Activated naive CD8-positive, alpha-beta T cell (primary cell): ENCODE measurements at regions not wholly inside any gene's neighbourhood (a gene's known extent, or its start where the extent isn't known, plus 50 kb on each side); places are given as distances from the start of the nearest gene placed in this dataset.
"Not testable (repeated sequence)": the region's sequence is repeated elsewhere in the genome, so short reads cannot be mapped to it uniquely, and the experiment has no call there.

Experiments used
- H3K27ac Mint-ChIP-seq: one replicate; pipeline ENCODE4 v1.8.0; 2021; ENCODE audit warnings: mixed read lengths
- H3K27me3 Mint-ChIP-seq: one replicate; pipeline ENCODE4 v1.8.0; 2021; ENCODE audit warnings: mixed read lengths
- H3K36me3 Mint-ChIP-seq: one replicate; pipeline ENCODE4 v1.8.0; 2021; ENCODE audit warnings: mixed read lengths
- H3K4me1 Mint-ChIP-seq: one replicate; pipeline ENCODE4 v1.8.0; 2021; ENCODE audit warnings: low read depth, mixed read lengths
- H3K4me3 Mint-ChIP-seq: one replicate; pipeline ENCODE4 v1.8.0; 2021; ENCODE audit warnings: mild to moderate bottlenecking, mixed read lengths
- H3K9me3 Mint-ChIP-seq: one replicate; pipeline ENCODE4 v1.8.0; 2021; ENCODE audit warnings: low read depth, mixed read lengths

GRCh38 chr17:13117616-13118015, 99.8 kb upstream of the ELAC2 start:
- Mint-ChIP-seq H3K27ac (no peak overlapping the region), H3K4me3 (no peak overlapping the region), H3K9me3 (no peaks in the 10 kb centered on the region), H3K27me3 (peaks cover 14% of the 10 kb centered on the region), H3K4me1 (no peaks in the 10 kb centered on the region), H3K36me3 (no peaks in the 10 kb centered on the region)

DNA sequence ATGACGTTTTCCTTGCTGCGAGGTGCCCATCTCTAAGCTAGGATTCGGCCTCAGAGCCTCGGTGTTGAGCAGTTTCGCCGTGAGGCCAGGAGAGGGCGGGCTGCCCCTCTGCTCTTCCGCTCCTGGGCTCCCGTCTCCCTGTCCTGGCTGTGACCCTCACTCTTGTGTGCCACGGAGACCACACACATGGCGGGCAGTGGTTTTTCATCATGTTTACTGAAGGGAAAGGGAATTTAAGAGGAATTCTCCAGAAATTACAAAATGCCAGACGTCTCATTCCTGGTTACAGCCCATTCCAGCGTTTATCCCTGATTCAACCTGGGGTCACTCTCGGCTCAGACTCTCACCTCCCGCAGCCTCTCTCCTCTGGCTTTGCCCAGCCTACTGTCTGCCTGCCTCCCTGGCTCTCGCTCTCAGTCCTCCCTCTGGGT, 96.8 kb upstream of the ELAC2 start:
- Mint-ChIP-seq H3K9me3 (no peaks in the 10 kb centered on the region), H3K4me3 (no peak overlapping the region), H3K27me3 (peaks cover 15% of the 10 kb centered on the region), H3K4me1 (no peaks in the 10 kb centered on the region), H3K36me3 (no peaks in the 10 kb centered on the region), H3K27ac (no peak overlapping the region)

DNA sequence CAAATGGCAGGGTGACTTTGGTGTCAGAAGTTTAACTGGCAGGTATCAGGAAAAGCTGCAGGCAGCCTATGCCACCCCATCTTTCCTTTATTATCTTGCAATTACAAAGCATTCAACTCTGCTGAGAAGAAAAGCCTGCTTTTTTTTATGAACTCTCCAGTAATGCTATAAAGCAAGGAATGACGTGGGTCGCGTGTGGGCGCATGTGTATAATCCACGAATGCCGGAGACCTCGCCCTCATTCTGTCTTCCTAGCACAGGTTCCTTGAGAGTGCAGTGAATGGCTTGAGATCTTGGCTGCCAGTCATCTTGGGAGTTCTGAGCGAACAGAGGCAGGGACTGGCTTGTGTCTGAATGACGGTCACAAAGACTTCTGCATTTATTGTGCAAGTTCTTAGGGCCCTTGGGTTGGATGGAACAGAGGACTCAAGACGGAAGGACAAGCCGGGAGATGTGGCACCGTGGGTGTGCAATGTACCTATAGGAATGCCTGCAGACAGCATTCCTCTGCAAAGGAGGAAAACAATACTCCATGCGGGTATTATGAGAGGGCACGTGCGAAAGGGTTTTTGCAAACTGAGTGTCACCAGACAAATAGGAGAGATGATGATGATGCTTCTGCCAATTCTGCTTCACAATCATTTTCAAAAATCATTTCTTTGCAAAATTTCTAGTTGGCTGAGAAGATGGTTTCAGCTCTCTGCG, 96.1 kb upstream of the ELAC2 start:
- H3K27me3 Mint-ChIP-seq: peaks cover 15% of the 10 kb centered on the region
- H3K27ac Mint-ChIP-seq: no peak overlapping the region
- H3K9me3 Mint-ChIP-seq: no peaks in the 10 kb centered on the region
- no peak overlapping the region for H3K4me3 Mint-ChIP-seq
- H3K4me1 Mint-ChIP-seq: no peaks in the 10 kb centered on the region
- H3K36me3 Mint-ChIP-seq: no peaks in the 10 kb centered on the region

DNA sequence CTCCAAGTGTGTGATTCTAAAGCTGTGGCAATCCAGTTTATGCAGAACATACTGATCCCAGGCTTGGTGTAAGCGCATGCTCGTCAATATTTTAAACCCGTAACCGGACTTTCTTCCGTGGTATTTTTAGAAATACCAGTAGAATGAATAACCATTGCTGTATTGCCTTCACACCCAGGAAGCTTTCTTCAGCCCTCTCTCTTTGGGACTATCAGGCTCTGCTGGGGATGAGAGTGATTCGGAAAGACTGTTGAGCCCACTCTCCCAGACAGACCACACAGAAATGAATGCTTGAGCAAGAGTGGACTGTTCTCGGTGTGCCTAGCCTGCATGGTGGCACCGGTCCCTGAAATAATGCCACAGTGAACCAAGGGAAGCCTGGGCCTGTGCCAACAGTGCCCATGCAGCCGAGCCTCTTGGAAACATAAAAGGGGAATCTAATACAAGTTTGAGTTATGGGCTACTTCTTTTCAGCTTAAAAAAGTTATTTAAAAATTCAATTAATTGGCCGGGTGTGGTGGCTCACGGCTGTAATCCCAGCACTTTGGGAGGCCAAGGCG, 89.9 kb upstream of the ELAC2 start:
- no peaks in the 10 kb centered on the region for H3K36me3 Mint-ChIP-seq
- peaks cover 5% of the 10 kb centered on the region for H3K27me3 Mint-ChIP-seq

DNA sequence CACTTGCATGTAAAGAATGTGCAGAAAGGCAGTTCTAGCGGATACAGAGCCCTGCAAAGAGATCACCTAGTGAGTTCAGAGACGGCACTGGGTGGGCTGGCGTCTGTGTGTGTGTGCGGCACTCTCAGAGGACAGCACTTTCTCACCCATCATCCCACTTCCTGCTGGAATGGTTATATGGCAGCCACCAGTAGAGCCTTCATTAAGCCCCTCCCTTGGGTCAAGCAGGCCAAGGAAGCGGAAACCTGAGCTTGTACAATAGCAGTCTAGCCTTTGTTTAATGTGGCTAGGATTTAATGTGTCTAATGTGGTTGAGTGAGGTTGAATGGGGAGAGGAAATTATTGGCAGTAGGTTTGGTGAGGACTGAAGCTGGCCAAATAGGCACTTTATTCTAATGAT, 88.3 kb upstream of the ELAC2 start:
- Mint-ChIP-seq H3K4me1 (no peaks in the 10 kb centered on the region), H3K4me3 (no peak overlapping the region), H3K9me3 (no peaks in the 10 kb centered on the region), H3K27me3 (no peaks in the 10 kb centered on the region), H3K36me3 (no peaks in the 10 kb centered on the region), H3K27ac (no peak overlapping the region)

More for the DNA sequence above, 89.9 kb upstream of the ELAC2 start:
- Mint-ChIP-seq H3K4me1 (no peaks in the 10 kb centered on the region), H3K9me3 (no peaks in the 10 kb centered on the region), H3K27ac (no peak overlapping the region), H3K4me3 (no peak overlapping the region)

GRCh38 chr17:13104576-13104975, 86.7 kb upstream of the ELAC2 start:
- no peaks in the 10 kb centered on the region for H3K4me1 Mint-ChIP-seq
- H3K36me3 Mint-ChIP-seq: no peaks in the 10 kb centered on the region
- H3K27me3 Mint-ChIP-seq: no peaks in the 10 kb centered on the region
- H3K27ac Mint-ChIP-seq: no peak overlapping the region
- no peaks in the 10 kb centered on the region for H3K9me3 Mint-ChIP-seq
- H3K4me3 Mint-ChIP-seq: no peak overlapping the region

DNA sequence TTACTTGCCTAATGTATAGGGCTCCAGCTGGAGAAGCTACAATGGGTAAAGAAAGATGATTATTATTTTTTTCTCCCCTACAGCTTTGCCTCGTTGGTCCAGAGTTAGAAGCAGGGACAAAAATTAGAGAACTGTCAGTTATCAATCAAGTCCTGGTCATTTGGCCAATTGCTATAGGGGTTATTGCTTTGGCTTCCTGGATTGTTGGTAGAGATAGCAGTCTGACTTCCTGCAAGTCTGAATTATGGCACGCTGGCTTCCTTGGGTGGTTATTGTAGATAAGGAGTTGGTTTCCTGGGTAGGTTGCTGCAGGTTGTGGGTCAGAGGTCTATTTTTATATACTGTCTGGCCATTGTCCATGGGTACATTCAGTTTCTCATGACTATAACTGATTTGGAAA, 84.7 kb upstream of the ELAC2 start:
- no peaks in the 10 kb centered on the region for H3K9me3 Mint-ChIP-seq
- no peaks in the 10 kb centered on the region for H3K36me3 Mint-ChIP-seq
- no peak overlapping the region for H3K27ac Mint-ChIP-seq
- no peak overlapping the region for H3K4me3 Mint-ChIP-seq
- H3K27me3 Mint-ChIP-seq: no peaks in the 10 kb centered on the region
- no peaks in the 10 kb centered on the region for H3K4me1 Mint-ChIP-seq

DNA sequence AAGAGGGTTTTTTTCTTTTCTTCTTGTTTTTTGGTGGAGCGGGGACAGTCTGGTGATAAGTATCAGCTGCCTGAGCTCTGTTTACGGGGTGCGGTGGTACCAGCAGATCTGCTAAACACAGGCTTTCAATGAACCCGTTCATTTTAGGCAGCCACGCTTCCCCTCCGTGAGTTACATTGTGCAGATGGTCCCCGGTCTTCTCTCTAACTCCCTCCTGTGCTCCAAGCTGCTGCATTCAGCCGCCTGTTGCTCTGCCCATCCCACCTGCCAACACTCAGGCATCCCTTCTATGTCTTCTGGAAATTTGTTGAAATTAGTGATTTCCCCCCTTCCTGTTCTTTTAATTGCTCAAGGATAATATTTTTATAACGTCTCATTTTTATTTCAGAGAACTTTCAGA, 82.1 kb upstream of the ELAC2 start:
- no peak overlapping the region for H3K4me3 Mint-ChIP-seq
- H3K9me3 Mint-ChIP-seq: no peaks in the 10 kb centered on the region
- no peaks in the 10 kb centered on the region for H3K4me1 Mint-ChIP-seq
- no peak overlapping the region for H3K27ac Mint-ChIP-seq
- H3K36me3 Mint-ChIP-seq: no peaks in the 10 kb centered on the region
- peaks cover 1% of the 10 kb centered on the region for H3K27me3 Mint-ChIP-seq

DNA sequence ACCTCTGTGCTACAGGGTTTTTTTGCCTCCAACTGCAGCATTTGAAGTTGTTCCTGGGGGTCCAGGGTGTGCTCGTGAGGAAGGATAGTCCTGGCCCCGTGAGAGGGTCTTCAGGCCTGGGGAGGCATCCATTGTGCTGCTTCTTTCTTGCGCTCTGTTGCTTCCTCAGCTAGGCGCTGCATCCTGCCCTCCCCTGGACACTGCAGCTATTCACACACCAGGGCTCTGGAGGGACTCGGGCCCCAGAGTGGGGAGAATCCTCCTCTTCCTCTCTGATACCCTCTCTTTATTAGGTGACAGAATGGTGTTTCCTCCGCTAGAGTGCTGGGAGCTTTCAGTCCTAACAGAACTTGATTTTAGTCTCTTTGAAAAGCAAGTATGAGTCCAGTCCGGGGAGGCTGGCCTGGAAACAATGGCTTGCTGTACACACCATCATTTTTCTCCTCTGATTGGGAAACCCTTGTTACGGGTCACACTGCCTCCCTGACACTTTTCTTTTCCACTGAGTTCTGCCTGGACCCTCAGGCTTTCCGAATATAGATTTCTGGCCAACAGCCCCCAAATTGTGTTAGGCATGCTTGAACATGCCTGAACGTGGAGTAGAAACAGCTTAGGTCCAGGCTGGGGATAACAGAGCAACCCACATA, 81.4 kb upstream of the ELAC2 start:
- Mint-ChIP-seq H3K9me3 (no peaks in the 10 kb centered on the region), H3K27ac (no peak overlapping the region), H3K27me3 (peaks cover 1% of the 10 kb centered on the region), H3K4me3 (no peak overlapping the region), H3K36me3 (no peaks in the 10 kb centered on the region), H3K4me1 (no peaks in the 10 kb centered on the region)

DNA sequence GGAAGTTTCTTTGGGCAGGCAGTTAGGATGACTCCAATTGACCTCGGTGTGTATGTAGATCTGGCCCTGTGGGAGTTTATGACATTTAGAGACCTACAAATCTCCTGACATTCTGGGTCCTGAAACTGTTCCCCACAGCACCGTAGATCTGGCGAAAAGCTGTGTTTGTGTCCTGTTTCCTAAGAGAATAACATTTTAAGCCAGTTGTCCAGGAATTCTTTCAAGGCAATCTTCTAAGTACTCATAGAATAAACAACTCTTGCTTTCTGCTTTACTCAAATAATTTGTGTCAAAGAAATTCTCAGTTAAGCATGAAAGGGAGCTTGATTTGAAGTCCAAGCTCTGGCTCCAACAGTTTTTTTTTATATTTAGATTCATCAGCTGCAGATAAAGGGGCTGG, 78.5 kb upstream of the ELAC2 start:
- H3K36me3 Mint-ChIP-seq: no peaks in the 10 kb centered on the region
- H3K27ac Mint-ChIP-seq: no peak overlapping the region
- no peaks in the 10 kb centered on the region for H3K4me1 Mint-ChIP-seq
- peaks cover 1% of the 10 kb centered on the region for H3K27me3 Mint-ChIP-seq
- no peak overlapping the region for H3K4me3 Mint-ChIP-seq
- no peaks in the 10 kb centered on the region for H3K9me3 Mint-ChIP-seq

- H3K4me1 Mint-ChIP-seq, H3K9me3 Mint-ChIP-seq, H3K27me3 Mint-ChIP-seq, H3K36me3 Mint-ChIP-seq, H3K27ac Mint-ChIP-seq, H3K4me3 Mint-ChIP-seq: not testable (repeated sequence)
Observed at GRCh38 chr17:13092010-13092409, 74.2 kb upstream of the ELAC2 start.

- H3K36me3 Mint-ChIP-seq: no peaks in the 10 kb centered on the region
- no peaks in the 10 kb centered on the region for H3K9me3 Mint-ChIP-seq
- H3K27me3 Mint-ChIP-seq: peaks cover 2% of the 10 kb centered on the region
- peaks cover 10% of the 10 kb centered on the region for H3K4me1 Mint-ChIP-seq
- no peak overlapping the region for H3K4me3 Mint-ChIP-seq
- no peak overlapping the region for H3K27ac Mint-ChIP-seq
Observed at GRCh38 chr17:13088666-13089065, 70.8 kb upstream of the ELAC2 start.

- Mint-ChIP-seq H3K36me3 (no peaks in the 10 kb centered on the region), H3K27me3 (peaks cover 2% of the 10 kb centered on the region), H3K9me3 (no peaks in the 10 kb centered on the region), H3K4me3 (no peak overlapping the region), H3K27ac (no peak overlapping the region), H3K4me1 (peaks cover 10% of the 10 kb centered on the region)
Observed at GRCh38 chr17:13087802-13088201, 70.0 kb upstream of the ELAC2 start.

- H3K27ac Mint-ChIP-seq: no peak overlapping the region
- H3K4me1 Mint-ChIP-seq: peaks cover 10% of the 10 kb centered on the region
- no peaks in the 10 kb centered on the region for H3K36me3 Mint-ChIP-seq
- H3K27me3 Mint-ChIP-seq: peaks cover 2% of the 10 kb centered on the region
- H3K4me3 Mint-ChIP-seq: no peak overlapping the region
- no peaks in the 10 kb centered on the region for H3K9me3 Mint-ChIP-seq
Observed at GRCh38 chr17:13086142-13086769, 68.4 kb upstream of the ELAC2 start.

DNA sequence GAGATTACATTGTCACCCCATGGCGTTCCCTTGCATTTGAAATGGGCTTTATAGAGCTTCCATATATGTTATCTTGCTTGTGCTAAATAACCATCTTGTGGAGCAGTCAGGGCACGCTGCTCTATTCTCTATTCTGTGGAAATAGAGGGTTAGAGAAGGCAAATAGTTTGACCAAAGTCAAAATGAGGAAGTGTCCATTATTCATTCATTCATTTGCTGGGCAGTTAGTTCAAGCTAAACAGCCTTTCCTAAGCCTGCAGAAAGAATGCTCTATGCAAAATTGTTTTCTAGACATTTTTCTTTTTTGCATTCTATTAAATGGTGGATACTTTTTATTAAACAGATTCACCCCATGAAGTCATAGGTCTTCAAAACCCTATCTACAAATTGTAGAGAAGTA, 67.8 kb upstream of the ELAC2 start:
- Mint-ChIP-seq H3K4me3 (no peak overlapping the region), H3K36me3 (no peaks in the 10 kb centered on the region), H3K9me3 (no peaks in the 10 kb centered on the region), H3K27me3 (peaks cover 2% of the 10 kb centered on the region), H3K27ac (no peak overlapping the region), H3K4me1 (peaks cover 10% of the 10 kb centered on the region)
